PC-9 (cell line): ENCODE measurements at regions not wholly inside any gene's neighbourhood (a gene's known extent, or its start where the extent isn't known, plus 50 kb on each side); places are given as distances from the start of the nearest gene placed in this dataset.

ENCODE experiments used
- BruUV-seq: library from RNA; stranded (reverse); fragments of 400-500 nt; replicated peaks from 2 replicates; lab custom pipeline; 2021; lab: Mats Ljungman, UMichigan
- CTCF ChIA-PET: fragments of 300-600 bp; sonication (Branson Sonifier 250); formaldehyde crosslinking; loops from one replicate; lab custom pipeline; 2022; ENCODE audit warnings: antibody characterized with exemption; lab: Charles Lee
- POLR2A ChIA-PET: fragments of 300-600 bp; sonication (Branson Sonifier 250); formaldehyde crosslinking; loops from one replicate; lab custom pipeline; 2022; ENCODE audit warnings: antibody characterized with exemption; ENCODE audit not compliant: unreplicated experiment; lab: Charles Lee
- DNase-seq, 2 experiments: peaks; one replicate each; pipeline versions ENCODE4 v3.0.0 to v3.0.0-alpha.2; 2015 to 2022; ENCODE audit warnings: mixed read lengths in 1 of 2
- H2AFZ ChIP-seq: fragments of 200-600 bp; sonication (generic); 2 replicates; pipeline ENCODE4 v1.8.1; 2017; ENCODE audit warnings: antibody characterized with exemption
- H3F3A ChIP-seq: fragments of 200-600 bp; sonication (generic); 2 replicates; pipeline ENCODE4 v1.8.1; 2017; ENCODE audit warnings: antibody characterized with exemption, mild to moderate bottlenecking, low read depth; ENCODE audit not compliant: insufficient read depth
- H3K27ac ChIP-seq: fragments of 200-600 bp; sonication (generic); 2 replicates; pipeline ENCODE4 v1.6.1; 2016; ENCODE audit warnings: mixed run types
- H3K27me3 ChIP-seq: fragments of 200-600 bp; sonication (generic); 2 replicates; pipeline ENCODE4 v1.6.1; 2016; ENCODE audit warnings: low read depth, mixed run types; ENCODE audit not compliant: insufficient read depth
- H3K36me3 ChIP-seq: fragments of 200-600 bp; sonication (generic); 2 replicates; pipeline ENCODE4 v1.6.1; 2016; ENCODE audit warnings: low read depth, mixed run types
- H3K4me1 ChIP-seq: fragments of 200-600 bp; sonication (generic); replicated peaks from 2 replicates; pipeline ENCODE4 v1.6.1; 2016; ENCODE audit warnings: mixed run types; ENCODE audit not compliant: insufficient read depth
- H3K4me2 ChIP-seq: fragments of 200-600 bp; sonication (generic); 2 replicates; pipeline ENCODE4 v1.6.1; 2017; ENCODE audit warnings: mixed run types
- H3K4me3 ChIP-seq: fragments of 200-600 bp; sonication (generic); 2 replicates; pipeline ENCODE4 v1.6.1; 2016; ENCODE audit warnings: mixed run types
- H3K79me2 ChIP-seq: fragments of 200-600 bp; sonication (generic); 2 replicates; pipeline ENCODE4 v1.6.1; 2017; ENCODE audit warnings: low read depth, mixed run types
- H3K9me2 ChIP-seq: fragments of 200-600 bp; sonication (generic); 2 replicates; pipeline ENCODE4 v1.8.1; 2017; ENCODE audit warnings: mild to moderate bottlenecking; ENCODE audit not compliant: insufficient read depth
- H3K9me3 ChIP-seq: fragments of 200-600 bp; sonication (generic); 2 replicates; pipeline ENCODE4 v1.8.1; 2016; ENCODE audit warnings: low read depth; ENCODE audit not compliant: insufficient read depth
- H4K20me1 ChIP-seq: fragments of 200-600 bp; sonication (generic); 2 replicates; pipeline ENCODE4 v1.8.1; 2017; ENCODE audit not compliant: insufficient read depth
- EZH2 ChIP-seq: fragments of 200-600 bp; sonication (generic); IDR thresholded peaks from 2 replicates; pipeline ENCODE4 v1.8.0; 2017; ENCODE audit warnings: antibody characterized with exemption, low read depth
- intact Hi-C: fragments of 100-400 bp; cut with micrococcal nuclease; formaldehyde crosslinking; loops from one replicate; pipeline ENCODE4 v1.10.0; 2022; ENCODE audit not compliant: unreplicated experiment
- TF ChIP-seq, protein P1 (sequence below): fragments of 200-600 bp; sonication (generic); conservative IDR thresholded peaks from 2 replicates; pipeline ENCODE4 v1.6.1; 2017; ENCODE audit warnings: mixed run types, antibody characterized with exemption, mild to moderate bottlenecking, moderate library complexity

DNA sequence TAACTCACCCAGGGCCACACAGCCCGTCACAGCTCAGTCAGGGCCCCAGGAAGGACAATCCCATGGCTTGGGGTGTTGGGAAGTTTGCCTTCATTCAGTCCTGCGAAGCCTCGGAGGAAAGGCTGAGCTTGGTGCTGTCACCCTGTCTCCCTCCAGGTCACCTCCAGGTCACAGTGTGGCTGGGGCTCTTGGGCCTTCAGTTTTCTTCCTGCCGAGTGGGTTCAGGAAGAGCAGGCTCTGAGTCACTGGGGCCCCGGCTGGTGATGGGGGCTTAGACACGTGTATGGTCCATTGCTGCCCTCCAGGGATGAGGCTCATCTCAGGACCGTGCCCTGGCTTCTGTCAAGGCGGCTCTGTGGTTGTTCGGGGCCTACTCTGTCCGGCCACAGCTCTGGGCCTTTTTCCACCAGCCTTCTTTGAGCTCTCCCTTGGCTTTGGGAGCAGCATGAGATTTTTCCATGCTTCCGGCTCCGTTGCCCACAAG lies 118.6 kb downstream of the INHBB start:
- DNase-seq: no peak
- Histone ChIP-seq H3K4me3 (no peak overlapping the region), H3F3A (peaks cover 10% of the 10 kb centered on the region), H2AFZ (no peak overlapping the region), H3K27ac (no peak overlapping the region), H4K20me1 (no peaks in the 10 kb centered on the region), H3K36me3 (no peaks in the 10 kb centered on the region), H3K9me2 (no peaks in the 10 kb centered on the region), H3K27me3 (no peaks in the 10 kb centered on the region), H3K9me3 (no peaks in the 10 kb centered on the region), H3K4me1 (peaks cover 10% of the 10 kb centered on the region), H3K4me2 (no peak overlapping the region), H3K79me2 (no peaks in the 10 kb centered on the region)
- ChIA-PET POLR2A (interaction anchor here (0.6 kb wide), 1 partner anchor 61 kb away, joined by 3 read pairs; no protein-coding TSS in a partner anchor), CTCF (interaction anchor here (0.6 kb wide), 1 partner anchor 141 kb away, joined by 7 read pairs; no protein-coding TSS in a partner anchor)
- intact Hi-C loops: loop anchor here (5.0 kb wide), 1 partner anchor 218 kb away; no protein-coding TSS in a partner anchor
- TF ChIP-seq, protein P1, sequence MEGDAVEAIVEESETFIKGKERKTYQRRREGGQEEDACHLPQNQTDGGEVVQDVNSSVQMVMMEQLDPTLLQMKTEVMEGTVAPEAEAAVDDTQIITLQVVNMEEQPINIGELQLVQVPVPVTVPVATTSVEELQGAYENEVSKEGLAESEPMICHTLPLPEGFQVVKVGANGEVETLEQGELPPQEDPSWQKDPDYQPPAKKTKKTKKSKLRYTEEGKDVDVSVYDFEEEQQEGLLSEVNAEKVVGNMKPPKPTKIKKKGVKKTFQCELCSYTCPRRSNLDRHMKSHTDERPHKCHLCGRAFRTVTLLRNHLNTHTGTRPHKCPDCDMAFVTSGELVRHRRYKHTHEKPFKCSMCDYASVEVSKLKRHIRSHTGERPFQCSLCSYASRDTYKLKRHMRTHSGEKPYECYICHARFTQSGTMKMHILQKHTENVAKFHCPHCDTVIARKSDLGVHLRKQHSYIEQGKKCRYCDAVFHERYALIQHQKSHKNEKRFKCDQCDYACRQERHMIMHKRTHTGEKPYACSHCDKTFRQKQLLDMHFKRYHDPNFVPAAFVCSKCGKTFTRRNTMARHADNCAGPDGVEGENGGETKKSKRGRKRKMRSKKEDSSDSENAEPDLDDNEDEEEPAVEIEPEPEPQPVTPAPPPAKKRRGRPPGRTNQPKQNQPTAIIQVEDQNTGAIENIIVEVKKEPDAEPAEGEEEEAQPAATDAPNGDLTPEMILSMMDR: no peak
- TF ChIP-seq EZH2: no peak
- BruUV-seq: no TSS peak

DNA sequence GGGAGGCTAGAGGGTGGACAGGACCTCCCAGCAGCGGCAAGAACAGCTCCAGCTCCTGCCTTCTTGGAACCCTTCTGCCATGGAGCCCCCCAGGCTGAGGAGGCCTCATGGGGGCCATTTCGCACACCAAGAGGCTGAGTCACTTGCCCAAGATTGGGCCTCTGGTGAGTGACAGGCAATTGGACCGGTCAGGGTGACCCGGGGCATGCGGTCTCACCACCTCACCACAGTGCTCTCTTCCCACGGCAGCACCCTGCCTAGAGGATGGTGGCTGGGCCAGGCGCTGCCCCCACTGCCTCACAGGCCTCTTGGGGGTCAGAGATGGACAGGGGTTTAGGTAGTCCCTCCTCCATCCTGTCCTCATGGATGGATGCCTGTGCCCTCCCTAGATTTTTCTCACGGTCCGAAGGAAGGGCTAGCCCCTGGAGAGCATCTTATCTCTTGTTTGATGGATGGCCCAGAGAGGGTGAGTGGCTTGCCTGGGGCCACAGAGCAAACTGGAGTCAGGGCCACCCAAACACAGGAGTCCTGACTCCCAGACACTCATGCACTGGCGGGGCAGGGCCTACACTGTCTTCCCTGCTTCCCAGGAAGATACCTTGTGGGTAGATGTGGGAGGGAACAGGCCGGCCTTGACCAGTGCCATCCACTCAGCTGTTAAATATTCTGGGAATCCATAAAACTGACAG lies 119.2 kb downstream of the INHBB start:
- Histone ChIP-seq H3K4me1 (peaks cover 17% of the 10 kb centered on the region), H3K4me3 (no peak overlapping the region), H3K79me2 (no peaks in the 10 kb centered on the region), H3K27ac (no peak overlapping the region), H3K27me3 (no peaks in the 10 kb centered on the region), H3K9me3 (no peaks in the 10 kb centered on the region), H3K36me3 (no peaks in the 10 kb centered on the region), H4K20me1 (no peaks in the 10 kb centered on the region), H2AFZ (no peak overlapping the region), H3F3A (peaks cover 17% of the 10 kb centered on the region), H3K4me2 (no peak overlapping the region), H3K9me2 (no peaks in the 10 kb centered on the region)
- intact Hi-C loops: no loop called here
- POLR2A ChIA-PET: interaction anchor here (0.6 kb wide), 1 partner anchor 62 kb away, joined by 3 read pairs; no protein-coding TSS in a partner anchor
- no peak for DNase-seq
- no TSS peak for BruUV-seq
- CTCF ChIA-PET: interaction anchor here (0.6 kb wide), 1 partner anchor 140 kb away, joined by 7 read pairs; no protein-coding TSS in a partner anchor
- no peak for TF ChIP-seq EZH2
- TF ChIP-seq, protein P1: no peak

DNA sequence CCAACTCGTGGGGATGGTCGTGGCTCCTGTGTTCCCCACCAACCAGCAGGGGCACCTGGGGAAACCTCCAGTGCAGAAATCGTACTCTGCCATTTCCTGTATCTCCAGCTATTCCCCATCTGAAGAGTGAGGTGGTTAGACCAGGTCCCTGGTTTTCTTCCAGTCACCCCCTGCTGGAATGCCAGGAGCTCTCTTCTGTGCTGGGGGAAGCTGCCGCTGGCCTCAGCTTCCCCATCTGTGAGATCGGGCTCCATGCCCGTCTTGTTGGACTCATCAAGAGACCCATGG lies 119.7 kb downstream of the INHBB start:
- Histone ChIP-seq H2AFZ (no peak overlapping the region), H3K4me2 (no peak overlapping the region), H3K36me3 (no peaks in the 10 kb centered on the region), H3K27me3 (no peaks in the 10 kb centered on the region), H3K9me2 (no peaks in the 10 kb centered on the region), H3K79me2 (no peaks in the 10 kb centered on the region), H4K20me1 (no peaks in the 10 kb centered on the region), H3K4me1 (peaks cover 22% of the 10 kb centered on the region), H3K4me3 (no peak overlapping the region), H3K27ac (no peak overlapping the region), H3K9me3 (no peaks in the 10 kb centered on the region), H3F3A (peaks cover 21% of the 10 kb centered on the region)
- TF ChIP-seq, protein P1: no peak
- no peak for TF ChIP-seq EZH2
- POLR2A ChIA-PET: no interaction called here
- CTCF ChIA-PET: no interaction called here
- intact Hi-C loops: no loop called here
- no peak for DNase-seq
- no TSS peak for BruUV-seq
